ENCODE measurements at regions not wholly inside any gene's neighbourhood (a gene's known extent, or its start where the extent isn't known, plus 50 kb on each side); places are given as distances from the start of the nearest gene placed in this dataset.

DNA sequence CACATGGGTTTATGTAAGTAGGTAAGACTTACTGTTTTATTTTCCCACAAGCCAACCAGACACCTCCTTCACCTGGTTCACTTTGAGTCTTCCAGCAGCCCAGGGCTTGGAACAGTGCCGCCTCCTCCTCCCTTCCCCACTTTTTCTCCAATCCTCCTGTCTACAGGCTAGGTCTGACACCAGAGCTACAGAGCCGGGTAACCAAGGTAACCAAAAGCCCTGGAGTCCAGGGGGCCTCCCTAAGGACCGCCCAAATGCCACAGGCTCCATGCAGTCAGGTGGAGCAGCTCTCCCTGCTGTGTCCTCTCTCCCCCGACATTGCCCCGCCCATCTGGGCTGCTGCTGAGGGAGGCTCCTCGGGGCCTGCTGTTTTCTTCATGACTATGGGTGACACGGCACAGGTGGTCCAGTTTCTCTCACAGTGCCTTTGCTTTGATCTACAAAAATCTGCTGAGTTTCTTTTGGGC is 138.0 kb upstream of the EFNA5 start:
- TF ChIP-seq, protein P1, sequence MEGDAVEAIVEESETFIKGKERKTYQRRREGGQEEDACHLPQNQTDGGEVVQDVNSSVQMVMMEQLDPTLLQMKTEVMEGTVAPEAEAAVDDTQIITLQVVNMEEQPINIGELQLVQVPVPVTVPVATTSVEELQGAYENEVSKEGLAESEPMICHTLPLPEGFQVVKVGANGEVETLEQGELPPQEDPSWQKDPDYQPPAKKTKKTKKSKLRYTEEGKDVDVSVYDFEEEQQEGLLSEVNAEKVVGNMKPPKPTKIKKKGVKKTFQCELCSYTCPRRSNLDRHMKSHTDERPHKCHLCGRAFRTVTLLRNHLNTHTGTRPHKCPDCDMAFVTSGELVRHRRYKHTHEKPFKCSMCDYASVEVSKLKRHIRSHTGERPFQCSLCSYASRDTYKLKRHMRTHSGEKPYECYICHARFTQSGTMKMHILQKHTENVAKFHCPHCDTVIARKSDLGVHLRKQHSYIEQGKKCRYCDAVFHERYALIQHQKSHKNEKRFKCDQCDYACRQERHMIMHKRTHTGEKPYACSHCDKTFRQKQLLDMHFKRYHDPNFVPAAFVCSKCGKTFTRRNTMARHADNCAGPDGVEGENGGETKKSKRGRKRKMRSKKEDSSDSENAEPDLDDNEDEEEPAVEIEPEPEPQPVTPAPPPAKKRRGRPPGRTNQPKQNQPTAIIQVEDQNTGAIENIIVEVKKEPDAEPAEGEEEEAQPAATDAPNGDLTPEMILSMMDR (conservative IDR thresholded peaks at IDR 0.05): no peak
- no peak for TF ChIP-seq EZH2 (IDR thresholded peaks at IDR 0.05; ENCODE audit: low read depth)

Data from PC-9 (cell line).